ENCODE measurements at regions not wholly inside any gene's neighbourhood (a gene's known extent, or its start where the extent isn't known, plus 50 kb on each side); places are given as distances from the start of the nearest gene placed in this dataset.

DNA sequence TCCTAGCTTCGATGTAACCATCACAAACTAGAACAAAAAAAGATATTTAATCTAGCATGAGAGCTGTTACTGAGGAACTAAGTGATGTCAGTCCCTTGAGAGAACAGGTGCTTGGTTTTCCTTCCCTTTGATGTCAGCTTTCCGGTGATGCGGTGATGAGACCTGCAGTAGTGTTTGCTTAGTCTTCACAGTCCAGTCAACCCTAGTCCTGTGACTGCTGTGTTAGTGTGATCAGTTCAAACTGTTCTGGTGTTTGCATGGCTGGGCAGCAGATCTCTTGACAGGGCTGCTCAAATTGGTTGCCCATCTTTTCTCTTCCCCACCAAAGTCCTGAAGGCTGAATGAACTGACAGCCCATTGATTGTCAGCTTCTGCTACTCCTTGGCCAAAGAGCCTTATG is 608.6 kb upstream of the DAB2 start:
- TF ChIP-seq CTCF (IDR thresholded peaks at IDR 0.05): no peak
- DNase-seq (no peak), ATAC-seq (peak; percentile 73)
- no peaks in the 10 kb centered on the region for H3K36me3 ChIP-seq (ENCODE audit: low read depth)
- no peak overlapping the region for H3K4me3 ChIP-seq
- H3K4me1 ChIP-seq (ENCODE audit: low read depth): no peaks in the 10 kb centered on the region
- intact Hi-C loops (cut with DNase I, micrococcal nuclease): no loop called here
- H3K9me3 ChIP-seq: no peaks in the 10 kb centered on the region

- Histone ChIP-seq H3K36me3 (ENCODE audit: low read depth) (no peaks in the 10 kb centered on the region), H3K9me3 (no peaks in the 10 kb centered on the region), H3K4me1 (ENCODE audit: low read depth) (no peaks in the 10 kb centered on the region), H3K4me3 (no peak overlapping the region)
- TF ChIP-seq CTCF (IDR thresholded peaks at IDR 0.05): no peak
- ATAC-seq: no peak
- no peak for DNase-seq
- intact Hi-C loops (cut with DNase I, micrococcal nuclease): no loop called here
Measured at GRCh38 chr5:40033009-40033408, 608.2 kb upstream of the DAB2 start.

- ATAC-seq: no peak
- no peaks in the 10 kb centered on the region for H3K9me3 ChIP-seq
- intact Hi-C loops (cut with DNase I, micrococcal nuclease): no loop called here
- no peaks in the 10 kb centered on the region for H3K36me3 ChIP-seq (ENCODE audit: low read depth)
- no peak for TF ChIP-seq CTCF (IDR thresholded peaks at IDR 0.05)
- no peaks in the 10 kb centered on the region for H3K4me1 ChIP-seq (ENCODE audit: low read depth)
- DNase-seq: no peak
- no peak overlapping the region for H3K4me3 ChIP-seq
Measured at GRCh38 chr5:40030661-40031060, 605.9 kb upstream of the DAB2 start.

DNA sequence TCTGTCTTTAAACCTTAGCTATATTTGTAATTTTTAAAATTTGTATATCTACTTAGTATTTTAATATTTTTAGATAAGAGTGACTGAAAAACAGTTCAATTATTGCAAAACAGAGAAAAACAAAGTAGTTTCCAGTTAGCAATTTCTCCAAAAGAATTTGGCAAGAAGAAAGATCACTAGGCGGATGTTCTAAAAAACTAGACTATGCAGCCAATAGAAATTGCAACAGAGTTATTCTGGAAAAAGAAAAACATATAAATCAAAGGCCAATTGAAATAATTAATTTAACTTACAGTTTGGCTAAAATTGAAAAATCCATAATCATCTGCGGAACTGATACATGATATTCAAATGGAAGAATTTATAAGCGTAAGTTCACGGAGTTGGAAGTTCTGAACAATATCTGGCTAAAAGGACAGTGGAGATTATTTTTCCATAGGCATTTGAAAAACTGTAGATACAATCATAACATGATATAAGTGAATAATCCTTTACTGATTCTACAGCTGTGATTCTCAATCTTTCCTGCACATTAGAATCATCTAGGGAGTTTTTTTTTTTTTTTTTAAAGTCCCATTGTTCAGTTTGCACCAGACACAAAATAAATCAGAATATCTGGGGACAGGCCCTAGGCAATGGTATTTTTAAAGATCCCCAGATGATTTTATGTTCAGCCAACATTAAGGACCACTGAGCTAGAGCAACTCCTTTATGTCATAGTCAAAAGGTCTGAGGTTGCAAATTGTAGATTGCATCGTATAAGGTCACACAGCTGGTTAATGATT is 605.1 kb upstream of the DAB2 start:
- intact Hi-C loops (cut with DNase I, micrococcal nuclease): no loop called here
- no peaks in the 10 kb centered on the region for H3K4me1 ChIP-seq (ENCODE audit: low read depth)
- H3K4me3 ChIP-seq: no peak overlapping the region
- no peaks in the 10 kb centered on the region for H3K9me3 ChIP-seq
- ATAC-seq (no peak), DNase-seq (no peak)
- no peak for TF ChIP-seq CTCF (IDR thresholded peaks at IDR 0.05)
- H3K36me3 ChIP-seq (ENCODE audit: low read depth): no peaks in the 10 kb centered on the region

GRCh38 chr5:40027400-40027799 is 602.6 kb upstream of the DAB2 start:
- intact Hi-C loops (cut with DNase I, micrococcal nuclease): no loop called here
- no peak for TF ChIP-seq CTCF (IDR thresholded peaks at IDR 0.05)
- ATAC-seq: no peak

DNA sequence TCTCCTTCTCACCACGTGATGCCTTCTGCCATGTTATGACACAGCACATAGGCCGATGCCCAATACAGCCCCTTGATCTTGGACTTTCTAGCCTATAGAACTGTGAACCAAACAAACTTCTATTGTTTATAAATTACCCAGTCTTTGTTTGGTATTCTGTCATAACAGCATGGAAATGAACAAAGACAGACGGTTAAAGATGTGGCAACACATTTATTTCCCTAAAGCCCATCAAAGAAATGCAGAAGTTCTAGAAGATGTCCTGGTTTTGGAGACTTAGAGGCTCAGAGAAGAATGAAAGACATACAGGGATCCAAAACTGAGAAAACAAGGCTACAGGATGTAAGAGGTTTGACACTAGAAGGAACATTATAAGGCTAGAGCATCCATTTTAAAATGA is 600.8 kb upstream of the DAB2 start:
- ATAC-seq (no peak), DNase-seq (no peak)
- no peak for TF ChIP-seq CTCF (IDR thresholded peaks at IDR 0.05)
- H3K36me3 ChIP-seq (ENCODE audit: low read depth): no peaks in the 10 kb centered on the region
- H3K9me3 ChIP-seq: no peaks in the 10 kb centered on the region
- H3K4me3 ChIP-seq: no peak overlapping the region
- intact Hi-C loops (cut with DNase I, micrococcal nuclease): no loop called here
- H3K4me1 ChIP-seq (ENCODE audit: low read depth): no peaks in the 10 kb centered on the region

More at GRCh38 chr5:40027400-40027799, 602.6 kb upstream of the DAB2 start:
- Histone ChIP-seq H3K4me1 (ENCODE audit: low read depth) (no peaks in the 10 kb centered on the region), H3K4me3 (no peak overlapping the region), H3K36me3 (ENCODE audit: low read depth) (no peaks in the 10 kb centered on the region), H3K9me3 (no peaks in the 10 kb centered on the region)
- DNase-seq: no peak
